NCI-H1092 treated with DMSO at 0.1 percent for 48 hours (cell line): ENCODE measurements at regions not wholly inside any gene's neighbourhood (a gene's known extent, or its start where the extent isn't known, plus 50 kb on each side); places are given as distances from the start of the nearest gene placed in this dataset.
A peak's percentile ranks its signal among the peaks of the same experiment; 100 is the strongest.
"Not testable (repeated sequence)": the region's sequence is repeated elsewhere in the genome, so short reads cannot be mapped to it uniquely, and the experiment has no call there.

Experiments
- DNase-seq: peaks from one replicate; lab custom pipeline; 2025; lab: John Stamatoyannopoulos, UW

DNA sequence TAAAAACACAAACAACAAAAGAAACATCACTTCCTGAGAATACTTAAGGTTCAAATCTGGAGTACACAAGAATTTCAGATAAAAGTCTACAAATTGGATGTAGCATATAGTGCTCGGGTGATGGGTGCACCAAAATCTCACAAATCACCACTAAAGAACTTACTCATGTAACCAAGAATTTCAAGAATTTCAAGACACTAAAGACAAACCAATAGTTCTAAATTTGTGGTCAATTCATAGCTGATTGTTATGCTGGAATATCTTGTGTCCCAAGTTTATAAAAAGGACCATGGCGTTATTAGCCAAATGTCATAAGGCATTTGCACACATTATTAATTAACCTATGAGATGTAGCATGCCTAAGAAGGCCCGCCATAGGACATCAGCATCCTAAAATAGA is 1204.1 kb upstream of the AUTS2 start:
- no peak for DNase-seq

DNA sequence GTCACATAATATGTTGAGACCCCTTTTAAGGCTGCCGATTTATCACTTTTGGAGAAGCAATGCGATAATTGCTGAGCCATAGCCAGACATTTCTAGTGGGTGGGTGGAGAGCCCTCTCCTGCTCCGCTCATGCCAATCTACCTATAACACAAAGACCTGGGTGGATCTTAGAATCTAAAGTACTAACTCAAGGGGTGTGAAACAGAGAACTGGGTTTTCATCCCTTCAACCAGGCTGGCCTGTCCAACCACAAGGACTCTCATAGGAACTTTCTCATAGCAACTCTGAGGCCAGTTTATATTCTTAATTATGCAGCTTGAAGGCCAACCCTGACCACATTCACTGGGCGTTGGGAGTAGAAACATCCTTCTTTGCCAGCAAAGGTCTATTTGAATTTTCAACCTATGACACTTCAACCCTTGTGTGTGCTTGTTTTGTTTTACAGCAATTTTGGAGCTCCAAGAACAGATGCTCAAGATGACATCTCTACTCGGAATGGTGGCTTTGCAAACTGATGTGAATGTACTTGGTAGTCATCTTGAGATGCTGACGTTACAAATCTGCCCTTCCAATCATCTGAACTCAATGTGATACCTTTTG is 1198.2 kb upstream of the AUTS2 start:
- DNase-seq, result no peak

DNA sequence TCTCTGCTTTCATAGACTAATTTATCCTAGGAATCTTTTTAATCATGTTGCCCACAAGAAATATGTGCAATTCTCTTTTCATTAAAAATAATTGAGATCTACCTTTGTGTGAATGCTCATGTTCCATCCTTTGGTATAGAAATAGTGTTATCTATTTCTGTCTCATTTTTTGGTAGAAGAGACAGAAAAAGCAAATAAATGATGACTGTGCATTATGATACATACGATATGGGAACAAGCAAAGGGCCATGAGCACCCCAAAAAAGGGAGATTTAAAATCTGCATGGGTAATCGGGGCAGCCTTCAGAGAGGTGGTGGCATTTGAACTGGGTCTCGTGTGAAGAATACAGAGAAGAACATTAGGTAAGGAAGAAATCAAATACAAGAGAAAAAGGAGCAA is 1197.5 kb upstream of the AUTS2 start:
- DNase-seq, result no peak

DNA sequence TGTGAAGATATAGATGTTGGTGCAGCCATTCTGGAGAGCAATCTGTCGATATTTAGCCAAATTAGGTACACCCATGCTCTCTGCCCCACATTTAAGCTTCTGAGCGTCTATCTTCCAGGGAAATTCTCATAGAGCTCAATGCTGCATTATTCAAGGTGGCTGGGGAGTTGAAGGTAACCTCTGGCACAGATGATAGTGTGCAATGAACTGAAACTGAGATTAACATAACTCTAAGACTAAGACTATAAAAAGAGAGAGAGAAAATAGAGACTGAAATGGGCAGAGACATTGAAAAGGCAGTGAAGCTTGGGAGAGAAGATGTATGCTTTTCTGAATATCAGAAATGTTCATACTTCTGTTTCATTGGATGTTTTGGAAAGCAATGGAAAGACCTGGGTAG is 1197.0 kb upstream of the AUTS2 start:
- DNase-seq, result no peak

DNA sequence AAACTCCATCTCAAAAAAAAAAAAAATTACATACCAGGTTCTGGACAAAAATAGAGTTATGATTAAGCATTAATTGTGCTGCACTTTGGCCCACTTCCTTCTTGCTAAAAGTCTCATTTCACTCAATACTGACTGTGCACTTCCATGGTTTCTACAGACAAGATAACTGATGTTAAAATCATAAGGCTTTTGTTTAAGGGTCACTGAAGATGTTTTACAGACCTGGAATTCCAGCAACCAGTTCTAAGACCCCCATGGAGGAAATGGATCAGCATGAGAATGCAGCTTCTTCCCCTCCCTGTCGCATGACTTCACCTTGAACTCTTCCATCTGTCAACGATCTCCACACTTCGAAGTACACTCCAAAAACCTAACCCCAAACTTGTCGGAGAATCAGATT is 1191.8 kb upstream of the AUTS2 start:
- DNase-seq, result no peak

DNA sequence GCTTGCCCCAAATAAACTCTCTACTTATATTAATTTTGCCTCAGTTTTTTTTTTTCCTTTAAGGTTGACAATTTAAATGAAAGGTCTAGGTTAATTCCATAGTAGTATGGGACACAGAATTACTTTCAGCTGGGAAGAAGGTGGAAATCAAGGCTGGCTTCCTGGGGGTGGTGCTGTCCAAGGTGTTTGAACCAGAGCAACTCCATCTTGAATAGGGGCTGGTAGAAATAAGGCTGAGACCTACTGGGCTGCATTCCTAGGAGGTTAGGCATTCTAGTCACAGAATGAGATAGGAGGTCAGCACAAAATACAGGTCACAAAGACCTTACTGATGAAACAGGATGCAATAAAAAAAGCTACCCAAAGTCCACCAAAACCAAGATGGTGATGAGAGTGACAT is 1190.8 kb upstream of the AUTS2 start:
- DNase-seq, result no peak

DNA sequence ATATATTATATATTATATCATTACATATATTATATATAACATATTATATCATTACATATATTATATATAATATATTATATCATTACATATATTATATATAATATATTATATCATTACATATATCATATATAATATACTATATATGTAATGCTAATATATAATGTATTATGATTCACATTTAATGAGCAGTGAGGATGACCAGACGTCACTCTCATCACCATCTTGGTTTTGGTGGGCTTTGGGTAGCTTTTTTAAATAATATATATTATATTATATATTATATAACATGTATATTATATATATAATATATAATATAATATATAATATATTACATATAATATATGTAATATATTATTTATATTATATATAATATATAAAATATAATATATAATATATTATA is 1189.4 kb upstream of the AUTS2 start:
- no peak for DNase-seq

DNA sequence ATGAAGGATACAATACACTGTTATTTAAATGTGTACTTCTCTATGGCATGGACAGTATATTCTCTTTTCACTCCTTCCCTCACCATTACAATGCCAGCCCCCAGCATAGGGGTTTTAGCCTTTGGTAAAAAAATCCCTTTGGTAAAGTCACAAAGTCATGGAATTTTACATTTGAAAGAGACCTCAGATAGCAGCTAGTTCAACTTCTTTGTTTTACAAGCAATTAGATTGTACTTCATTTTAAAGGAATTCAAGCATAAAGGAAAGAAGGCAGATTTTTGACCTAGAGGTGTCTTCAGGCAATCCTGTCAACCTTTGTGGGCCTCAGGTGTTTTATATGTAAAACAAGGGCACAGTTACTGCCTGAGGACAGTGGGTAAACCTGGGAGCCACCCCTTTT is 1188.4 kb upstream of the AUTS2 start:
- no peak for DNase-seq

DNA sequence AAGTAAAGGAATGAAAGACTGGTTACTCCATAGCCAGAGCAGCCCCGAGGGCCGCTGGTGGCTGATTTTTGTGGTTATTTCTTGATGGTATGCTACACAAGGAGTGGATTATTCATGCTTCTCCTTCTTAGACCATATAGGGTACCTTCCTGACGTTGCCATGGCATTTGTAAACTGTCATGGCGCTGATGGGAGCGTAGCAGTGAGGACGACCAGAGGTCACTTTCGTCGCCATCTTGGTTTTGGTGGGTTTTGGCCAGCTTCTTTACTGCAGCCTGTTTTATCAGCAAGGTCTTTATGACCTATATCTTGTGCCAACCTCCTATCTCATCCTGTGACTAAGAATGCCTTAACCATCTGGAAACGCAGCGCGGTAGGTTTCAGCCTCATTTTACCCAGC is 1187.6 kb upstream of the AUTS2 start:
- DNase-seq, result not testable (repeated sequence)

DNA sequence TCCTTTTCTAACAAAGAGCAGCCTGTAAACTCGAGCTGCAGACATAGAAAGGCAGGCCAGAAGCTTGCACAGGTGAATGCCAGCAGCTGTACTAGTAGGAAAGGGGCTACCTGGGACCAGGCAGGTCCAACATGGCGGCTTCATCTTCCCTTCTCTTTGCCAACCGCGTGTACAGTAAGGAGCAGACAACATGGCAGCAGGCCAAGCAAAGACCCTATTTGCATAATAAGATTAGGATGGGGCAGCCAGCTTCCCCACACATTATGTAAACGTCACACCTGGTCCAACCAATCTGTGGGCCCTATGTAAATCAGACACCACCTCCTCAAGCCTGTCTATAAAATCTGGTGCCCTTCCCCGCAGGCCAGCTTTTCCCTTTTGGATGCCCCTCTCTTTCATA is 1186.5 kb upstream of the AUTS2 start:
- peak; percentile 7 for DNase-seq

DNA sequence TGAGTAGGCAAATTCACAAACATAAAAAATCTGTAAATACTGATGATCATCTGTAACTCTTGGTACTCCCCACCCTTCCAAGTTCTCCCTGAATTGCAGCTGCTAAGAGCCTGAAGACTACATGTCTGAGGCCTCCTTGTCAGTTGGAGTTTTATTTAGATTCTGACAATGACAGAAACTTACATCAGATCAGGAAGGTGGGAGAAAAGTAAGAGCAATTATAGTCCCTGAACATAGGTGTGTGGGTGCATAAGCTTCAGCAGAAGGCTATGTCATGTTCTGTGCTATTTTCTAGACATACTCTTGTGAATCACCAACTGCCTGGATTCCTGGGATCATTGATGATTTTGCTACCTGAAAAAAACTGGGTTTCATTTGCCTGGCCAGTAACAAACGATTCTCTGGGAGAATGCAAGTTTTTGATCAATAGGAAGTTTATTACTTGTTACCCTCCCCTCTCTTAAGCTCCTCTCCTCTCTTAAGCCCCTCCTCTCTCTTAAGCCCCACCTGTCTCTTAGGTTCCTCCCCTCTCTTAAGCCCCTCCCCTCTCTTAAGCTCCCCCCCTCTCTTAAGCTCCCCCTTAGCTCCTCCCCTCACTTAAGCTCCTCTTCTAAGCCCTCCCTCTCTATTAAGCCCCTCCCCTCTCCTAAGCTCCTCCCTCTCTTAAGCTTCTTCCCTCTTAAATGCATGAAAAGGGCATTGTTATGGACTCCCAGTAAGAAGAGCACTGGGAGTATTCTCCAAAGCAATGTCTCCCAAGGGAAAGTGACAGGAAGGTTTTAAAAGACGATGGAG is 1183.4 kb upstream of the AUTS2 start:
- no peak for DNase-seq

DNA sequence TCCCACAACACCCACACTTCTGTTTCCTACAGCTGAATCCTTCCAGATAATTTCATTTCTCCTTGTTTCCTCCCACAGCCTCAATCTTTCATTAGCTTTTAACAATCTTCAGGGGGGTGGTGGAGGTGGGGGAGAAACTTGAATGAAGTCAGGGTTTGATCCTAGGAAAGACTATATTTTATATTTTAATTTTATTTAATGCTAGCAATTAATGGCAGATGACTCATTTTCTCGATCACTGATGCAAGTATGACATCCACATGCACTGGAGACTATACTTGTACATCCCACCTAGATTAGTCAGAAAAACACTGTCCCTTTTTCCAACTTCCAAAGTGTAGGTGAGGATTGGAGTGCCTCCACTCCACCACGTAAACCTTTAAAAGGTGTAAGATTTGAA is 1181.3 kb upstream of the AUTS2 start:
- DNase-seq, result no peak

DNA sequence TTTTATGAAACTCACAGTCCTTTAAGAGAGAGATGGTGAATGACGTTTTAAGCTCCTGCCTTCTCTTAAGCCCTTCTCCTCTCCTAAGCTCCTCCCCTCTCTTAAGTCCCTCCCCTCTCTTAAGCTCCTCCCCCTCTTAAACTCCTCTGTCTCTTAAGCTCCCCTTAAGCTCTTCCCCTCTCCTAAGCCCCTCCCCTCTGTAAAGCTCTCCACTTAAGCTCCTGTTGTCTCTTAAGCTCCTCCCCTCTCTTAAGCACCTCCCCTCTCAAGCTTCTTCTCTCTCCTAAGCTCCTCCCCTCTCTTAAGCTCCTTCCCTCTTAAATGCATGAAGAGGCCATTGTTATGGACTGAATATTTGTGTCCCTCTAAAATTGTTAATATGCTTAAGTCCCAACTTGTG is 1180.6 kb upstream of the AUTS2 start:
- no peak for DNase-seq

DNA sequence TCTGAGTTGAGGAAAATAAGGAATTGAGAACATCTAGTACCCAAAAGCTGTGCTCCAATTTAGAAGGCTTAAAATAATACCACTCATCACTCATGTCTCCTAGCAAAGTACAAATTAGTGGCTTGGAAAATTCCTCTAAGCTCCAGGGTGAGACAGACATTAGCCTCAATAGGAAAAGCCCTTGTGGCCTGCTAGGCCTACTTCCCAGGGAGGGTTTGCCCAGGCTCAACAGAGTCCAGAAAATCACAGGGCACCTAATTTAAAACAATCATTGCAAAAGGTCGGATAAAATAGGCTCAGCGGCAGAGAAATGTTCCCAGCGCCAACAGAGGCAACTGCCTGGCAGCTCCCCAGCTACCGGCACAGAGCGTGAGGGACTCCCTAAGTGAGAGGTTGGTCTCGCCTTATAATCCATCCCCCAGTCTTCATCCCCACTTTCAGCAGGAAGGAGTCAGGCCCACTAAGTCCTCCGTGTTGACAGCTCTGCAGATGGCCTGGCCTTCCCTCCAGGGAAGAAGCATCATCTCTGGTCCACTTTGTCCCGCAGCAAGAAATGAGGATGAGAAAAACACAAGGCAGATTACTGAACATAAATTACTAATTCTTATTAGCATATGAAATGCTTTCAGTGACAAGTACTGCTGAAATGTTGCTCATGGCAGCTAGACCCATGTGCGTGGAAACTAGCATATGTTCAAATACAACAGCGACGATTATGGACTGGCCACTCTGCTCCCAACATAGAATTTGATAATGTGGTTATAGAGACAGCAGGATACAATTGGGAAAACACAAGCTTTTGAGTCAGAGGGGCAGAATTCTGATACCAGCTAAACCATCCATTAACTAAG is 1177.7 kb upstream of the AUTS2 start:
- DNase-seq, result no peak

DNA sequence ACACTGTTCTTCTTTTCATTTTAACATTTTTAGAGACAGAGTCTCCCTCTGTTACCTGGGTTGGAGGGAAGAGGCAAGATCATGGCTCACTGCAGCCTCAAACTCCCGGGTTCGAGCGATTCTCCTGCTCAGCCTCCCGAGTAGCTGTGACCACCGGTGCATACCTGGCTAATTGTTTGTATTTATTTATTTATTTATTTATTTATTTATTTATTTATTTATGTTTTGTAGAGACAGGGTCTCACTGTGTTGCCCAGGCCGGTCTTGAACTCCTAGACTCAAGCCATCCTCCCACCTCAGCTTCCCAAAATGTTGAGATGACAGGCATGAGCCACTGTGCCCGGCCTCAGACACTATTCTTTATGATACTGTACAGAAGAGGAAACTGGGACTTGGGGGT is 1176.6 kb upstream of the AUTS2 start:
- no peak for DNase-seq

DNA sequence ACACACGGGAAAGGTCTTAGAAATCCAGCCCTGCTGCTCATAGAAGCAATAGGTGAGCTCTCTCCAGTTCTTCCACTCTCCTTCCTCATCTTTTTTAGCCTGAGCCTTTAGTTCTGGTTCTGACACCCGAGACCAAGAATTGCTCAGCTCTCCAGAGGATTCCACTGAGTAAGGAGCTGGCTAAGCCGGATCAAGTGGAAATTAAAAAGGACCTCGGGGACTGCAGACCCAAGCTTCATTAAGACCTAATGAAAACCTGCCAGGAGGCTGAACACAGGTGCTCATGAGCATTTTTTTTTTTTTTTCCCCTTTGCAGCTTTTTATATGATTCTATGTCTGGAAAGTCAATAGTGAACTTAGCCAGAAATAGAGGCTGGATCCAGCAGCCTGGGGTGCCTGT is 1176.0 kb upstream of the AUTS2 start:
- DNase-seq, result no peak

DNA sequence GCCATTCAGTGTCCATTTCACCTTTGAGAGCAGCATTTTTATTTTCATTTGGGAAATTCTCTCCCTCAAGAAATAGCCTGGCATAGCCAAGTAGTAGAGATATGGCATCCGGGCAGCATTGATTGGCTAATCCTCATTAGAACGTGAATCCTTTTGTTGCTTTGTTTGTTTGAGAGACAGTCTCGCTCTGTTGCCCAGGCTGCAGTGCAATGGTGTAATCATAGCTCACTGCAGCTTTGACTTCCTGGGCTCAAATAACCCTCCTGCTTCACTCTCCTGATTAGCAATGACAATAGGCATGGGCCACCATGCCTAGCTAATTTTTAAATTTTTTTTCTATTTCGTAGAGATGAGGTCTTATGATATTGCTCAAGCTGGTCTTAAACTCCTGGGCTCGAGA is 1174.9 kb upstream of the AUTS2 start:
- DNase-seq, result peak; percentile 22

DNA sequence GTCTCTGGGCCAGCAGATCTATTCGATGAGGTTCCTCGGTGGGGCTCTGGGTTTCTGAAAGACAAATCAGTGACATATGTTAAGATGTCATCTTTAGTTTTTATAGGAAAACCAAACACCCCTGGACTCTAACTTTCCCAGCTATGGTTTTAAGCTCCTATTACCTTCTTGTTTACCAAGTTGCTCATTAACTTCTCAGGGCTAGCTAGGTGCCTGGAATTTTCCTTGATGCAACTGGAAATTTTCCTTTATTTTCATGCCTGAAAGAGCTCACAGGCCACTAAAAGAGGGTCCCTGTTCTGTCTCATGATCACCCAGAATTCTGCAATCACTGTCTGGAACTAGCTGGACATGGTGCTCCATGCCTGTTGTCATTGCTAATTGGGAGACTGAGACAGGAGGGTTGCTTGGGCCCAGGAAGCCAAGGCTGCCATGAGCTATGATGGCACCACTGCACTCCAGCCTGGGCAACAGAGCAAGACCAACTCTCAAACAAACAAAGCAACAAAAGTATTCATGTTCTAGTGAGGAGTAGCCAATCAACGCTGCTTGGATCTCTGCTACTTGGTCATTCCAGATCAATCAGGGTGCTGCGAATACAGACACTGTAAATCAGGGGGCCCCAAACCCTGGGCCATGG is 1173.5 kb upstream of the AUTS2 start:
- no peak for DNase-seq

DNA sequence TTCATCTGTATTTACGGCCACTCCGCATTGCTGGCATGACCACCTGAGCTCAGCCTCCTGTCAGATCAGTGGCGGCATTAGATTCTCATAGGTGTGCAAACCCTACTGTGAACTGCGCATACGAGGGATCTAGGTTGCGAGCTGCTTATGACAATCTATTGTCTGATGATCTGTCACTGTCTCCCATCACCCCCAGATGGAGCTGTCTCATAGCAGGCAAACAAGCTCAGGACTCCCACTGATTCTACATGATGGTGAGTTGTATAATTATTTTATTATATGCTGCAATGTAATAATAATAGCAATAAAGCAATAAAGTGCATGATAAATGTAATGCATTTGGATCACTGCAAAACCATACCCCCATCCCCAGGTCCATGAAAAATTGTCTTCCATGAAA is 1172.9 kb upstream of the AUTS2 start:
- DNase-seq, result no peak

DNA sequence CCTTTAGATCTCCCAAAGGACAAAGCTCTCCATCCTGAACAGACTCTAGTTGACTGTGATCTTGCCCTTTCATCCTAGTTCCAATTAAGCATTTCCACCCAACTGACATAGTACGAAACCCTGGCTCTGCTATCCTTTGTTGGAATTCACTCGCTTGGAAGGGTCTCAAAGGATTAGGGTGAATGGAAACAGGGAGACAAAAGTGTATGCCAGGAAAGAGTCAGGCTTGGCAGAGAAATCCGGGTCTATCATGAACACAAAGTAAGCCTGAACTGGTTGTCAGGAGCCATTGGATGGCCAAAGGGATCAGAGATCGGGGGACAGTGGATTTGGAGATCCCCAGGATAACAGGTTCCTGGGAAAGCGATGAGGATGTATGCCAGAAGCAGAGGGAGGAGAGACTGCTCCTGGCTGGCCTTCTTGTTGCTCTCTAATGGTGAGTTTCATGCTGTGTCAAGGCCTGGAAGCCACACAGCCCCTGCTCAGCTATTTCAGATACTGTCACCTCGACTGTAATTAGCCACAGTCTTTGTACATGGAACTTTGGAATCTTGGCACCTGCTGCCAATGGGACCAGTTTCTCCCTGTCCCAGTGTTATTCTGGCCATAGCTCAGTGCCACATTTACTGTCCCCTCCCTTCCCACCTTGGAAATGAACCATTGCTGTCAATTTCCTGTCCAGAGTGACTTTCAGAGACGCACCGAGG is 1168.7 kb upstream of the AUTS2 start:
- DNase-seq, result no peak

DNA sequence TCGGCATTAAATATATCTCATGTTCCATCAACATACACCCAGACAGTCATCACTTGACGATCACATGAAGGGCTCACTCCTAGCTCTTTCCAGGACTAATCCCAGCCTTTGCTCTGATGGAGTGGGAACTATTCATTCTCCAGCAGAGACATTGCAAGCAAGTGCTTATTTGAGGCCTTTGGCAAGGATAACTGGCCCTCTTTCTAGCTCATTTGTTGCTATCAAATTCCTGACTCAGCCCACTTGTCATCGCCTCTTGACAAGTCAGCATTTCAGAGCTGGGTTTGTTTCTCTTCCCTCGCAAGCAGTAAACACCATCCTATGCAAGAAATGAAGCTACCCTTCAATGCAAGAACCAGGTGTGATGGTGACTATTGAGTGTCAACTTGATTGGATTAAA is 1165.7 kb upstream of the AUTS2 start:
- DNase-seq, result no peak

DNA sequence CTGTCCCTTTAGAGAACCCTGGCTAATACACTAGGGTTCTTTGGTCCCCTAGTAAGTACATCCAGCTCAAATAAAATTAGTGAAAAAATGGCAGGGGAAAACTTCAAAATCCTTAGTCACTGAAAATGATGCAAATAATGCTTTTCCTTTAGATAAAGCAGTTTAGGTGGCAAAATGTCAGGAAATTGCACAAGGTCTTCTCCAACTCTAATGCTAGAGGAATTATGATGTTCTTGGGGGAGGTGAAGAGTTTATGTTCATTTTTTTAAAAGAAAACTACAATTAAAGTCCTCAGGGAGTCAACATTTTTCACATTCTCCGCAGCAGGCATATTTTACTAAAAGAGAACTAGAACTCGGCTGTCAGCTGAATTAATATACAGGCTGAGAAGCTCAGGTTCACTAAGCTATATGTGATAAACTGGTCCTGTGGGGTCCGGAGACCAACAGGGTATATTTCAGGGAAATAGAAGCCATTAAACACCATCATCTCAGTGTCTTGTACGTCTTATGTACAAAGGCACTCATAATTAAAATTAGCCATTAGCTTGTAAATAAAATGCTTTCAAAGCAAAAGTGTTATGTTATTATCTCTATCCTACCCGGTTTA is 1164.7 kb upstream of the AUTS2 start:
- no peak for DNase-seq
